DMS79 treated with DMSO at 0.1 percent for 48 hours (cell line): ENCODE measurements at regions not wholly inside any gene's neighbourhood (a gene's known extent, or its start where the extent isn't known, plus 50 kb on each side); places are given as distances from the start of the nearest gene placed in this dataset.

Experiments
- DNase-seq: peaks from one replicate; lab custom pipeline; 2025; lab: John Stamatoyannopoulos, UW

DNA sequence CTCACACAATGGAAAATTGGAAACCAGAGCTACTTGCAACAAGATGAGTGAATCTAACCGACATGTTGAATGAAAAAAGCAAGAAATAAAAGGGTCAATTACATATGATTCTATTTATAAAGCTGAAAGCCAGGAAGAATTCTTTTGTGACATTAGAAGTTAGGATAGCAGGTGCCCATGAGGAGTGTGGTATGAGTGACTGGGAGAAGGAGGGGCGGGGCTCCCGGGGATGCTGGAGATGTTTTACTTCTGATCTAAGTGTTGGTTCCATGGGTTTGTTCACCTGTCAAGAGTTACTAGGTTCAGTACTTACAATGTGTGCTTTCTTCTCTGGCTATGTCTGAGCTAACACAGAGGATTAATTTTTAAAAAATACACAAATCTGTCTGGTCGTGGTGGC lies 60.8 kb downstream of the NSMCE3 start:
- no peak for DNase-seq

DNA sequence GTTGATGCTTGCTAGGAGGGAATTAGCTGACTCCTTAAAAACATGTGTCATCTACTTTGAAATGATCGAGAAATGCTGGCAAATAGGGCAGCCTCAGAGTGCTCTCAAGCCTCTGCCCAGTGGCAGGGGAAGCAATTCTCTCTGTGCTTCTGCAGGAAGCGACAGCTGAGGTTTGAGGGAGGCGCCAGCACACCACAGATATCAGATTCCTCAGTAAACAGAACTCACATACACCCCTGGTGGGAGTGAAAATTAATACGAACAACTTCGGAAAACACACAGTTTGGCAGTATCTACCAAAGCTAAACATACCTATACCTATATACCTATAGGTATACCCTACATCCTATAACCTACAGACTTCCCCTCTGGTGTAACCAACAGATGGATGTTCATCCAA lies 61.3 kb downstream of the NSMCE3 start:
- DNase-seq, result peak; percentile 55

DNA sequence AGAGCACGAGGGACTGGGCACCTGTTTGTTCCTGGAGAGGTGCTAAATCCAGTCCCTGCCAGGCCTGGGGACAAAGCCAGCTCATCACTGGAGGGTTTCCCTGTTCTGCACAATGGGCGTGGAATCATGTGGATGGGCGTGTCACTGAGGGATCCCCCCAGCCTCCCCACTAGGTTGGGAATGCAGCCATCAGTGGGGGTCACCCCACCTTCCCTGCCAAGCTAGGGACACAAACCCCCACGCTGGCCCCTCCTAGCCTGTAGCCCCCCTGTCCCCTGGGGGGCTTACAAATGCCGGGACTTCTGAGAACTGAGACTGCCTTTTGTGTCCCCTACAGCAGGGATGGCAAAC lies 61.9 kb downstream of the NSMCE3 start:
- no peak for DNase-seq

DNA sequence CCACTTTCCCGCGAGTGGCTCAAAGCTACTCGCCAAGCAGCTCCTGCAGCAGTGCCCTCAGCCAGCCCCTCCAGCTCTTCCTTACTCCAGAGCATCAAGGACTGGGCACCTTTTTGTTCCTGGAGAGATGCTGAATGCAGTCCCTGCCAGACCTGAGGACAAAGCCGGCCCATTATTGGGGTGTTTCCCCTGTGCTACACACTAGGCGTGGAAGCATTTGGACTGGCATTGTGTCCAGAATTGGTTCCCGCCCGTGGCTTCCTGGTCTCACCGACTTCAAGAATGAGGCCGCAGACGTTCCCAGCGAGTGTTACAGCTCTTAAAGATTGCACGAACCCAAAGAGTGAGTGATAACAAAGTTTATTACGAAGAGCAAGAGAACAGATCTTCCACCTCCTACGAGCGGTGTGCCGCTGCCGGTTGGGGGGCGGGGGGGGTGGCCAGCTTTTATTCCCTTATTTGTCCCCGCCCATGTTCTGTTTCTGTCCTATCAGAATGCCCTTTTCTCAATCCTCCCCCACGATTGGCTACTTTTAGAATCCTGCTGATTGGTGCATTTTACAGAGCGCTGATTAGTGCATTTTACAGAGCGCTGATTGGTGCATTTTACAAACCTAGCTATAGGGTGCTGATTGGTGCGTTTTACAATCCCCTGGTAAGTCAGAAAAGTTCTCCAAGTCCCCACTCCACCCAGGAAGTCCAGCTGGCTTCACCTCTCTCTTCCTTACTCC lies 62.4 kb downstream of the NSMCE3 start:
- no peak for DNase-seq

DNA sequence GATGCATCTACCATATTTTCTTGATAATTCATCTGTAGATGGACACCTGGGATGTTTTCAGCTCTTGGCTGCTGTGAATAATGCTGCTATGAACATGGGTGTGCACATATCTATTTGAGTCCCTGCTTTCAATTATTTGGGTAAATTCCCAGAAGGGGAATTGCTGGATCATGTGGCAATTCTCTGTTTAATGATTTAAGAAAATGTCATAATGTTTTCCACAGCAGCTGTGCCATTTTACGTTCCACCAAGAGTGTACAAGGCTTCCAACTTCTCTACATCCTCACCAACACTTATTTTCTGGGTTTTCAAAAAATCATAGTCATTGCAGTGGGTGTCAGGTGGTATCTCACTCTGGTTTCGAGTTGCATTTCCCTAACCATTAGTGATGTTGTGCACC lies 64.4 kb downstream of the NSMCE3 start:
- DNase-seq, result no peak

DNA sequence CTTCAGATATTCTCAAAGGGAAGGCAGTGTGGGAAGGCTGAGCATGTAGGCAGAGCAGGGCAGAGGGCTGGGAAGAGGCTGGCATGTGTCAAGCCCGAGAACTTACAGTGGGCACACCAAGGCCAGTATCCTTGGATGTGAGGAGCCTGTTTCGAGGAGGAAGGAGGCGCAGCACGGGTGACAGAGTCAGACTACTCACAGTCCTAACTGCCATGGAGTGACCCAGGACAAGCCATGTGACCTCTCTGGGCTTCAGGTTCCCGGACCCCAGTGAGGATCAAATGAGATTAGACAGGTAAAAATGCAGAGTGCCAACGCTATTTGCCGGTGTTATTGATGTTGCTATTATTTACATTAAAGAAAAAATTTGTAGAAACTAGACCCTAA lies 65.3 kb downstream of the NSMCE3 start:
- DNase-seq, result no peak

DNA sequence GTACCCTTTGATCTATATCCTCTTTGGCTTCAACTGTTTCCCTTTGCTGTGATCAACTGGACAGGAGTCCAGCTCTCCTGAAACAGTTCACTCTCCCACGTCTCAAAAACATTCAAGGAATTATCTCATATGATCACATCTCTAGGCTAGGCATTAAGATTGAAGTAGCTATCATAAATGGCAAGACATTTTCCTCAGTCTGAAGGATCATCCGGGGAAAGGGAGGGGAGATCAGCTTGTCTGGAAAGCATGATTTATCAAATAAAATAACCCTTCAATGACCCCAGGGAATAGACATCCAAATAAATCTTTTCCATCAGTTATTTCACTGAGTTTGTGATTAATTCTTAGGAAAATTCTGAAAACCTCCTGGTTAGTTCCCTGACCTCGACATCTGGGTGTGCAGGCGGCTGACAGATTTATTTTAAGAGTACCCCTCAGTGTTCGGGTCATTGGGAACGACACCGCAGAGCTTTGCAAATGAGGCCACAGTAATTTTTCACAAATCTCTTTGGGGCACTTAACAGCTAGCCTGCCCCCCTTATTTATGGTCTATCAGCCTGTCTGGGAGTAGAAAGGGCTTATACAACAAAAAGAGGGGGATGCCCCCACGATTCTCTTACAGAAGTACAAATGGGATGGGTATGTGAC lies 65.8 kb downstream of the NSMCE3 start:
- DNase-seq, result no peak

DNA sequence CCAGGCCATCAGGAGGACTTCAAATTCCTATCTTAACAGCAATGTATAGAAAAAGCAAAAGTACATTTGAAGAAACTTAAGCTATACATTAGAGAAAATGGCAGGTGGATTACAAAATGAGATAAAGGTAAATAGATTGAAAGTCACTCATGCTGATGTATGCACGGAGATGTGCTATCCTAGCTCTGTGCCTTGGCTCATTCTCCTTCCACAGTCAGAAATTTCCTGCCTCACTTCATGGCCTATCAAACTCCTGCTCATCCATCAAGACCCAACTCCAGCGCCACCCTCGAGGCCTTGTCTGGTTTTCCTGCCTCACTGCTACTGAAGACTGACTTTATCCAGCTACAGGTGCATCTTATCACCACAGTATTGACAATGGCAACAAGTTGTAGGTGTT lies 72.9 kb downstream of the NSMCE3 start:
- DNase-seq, result no peak

DNA sequence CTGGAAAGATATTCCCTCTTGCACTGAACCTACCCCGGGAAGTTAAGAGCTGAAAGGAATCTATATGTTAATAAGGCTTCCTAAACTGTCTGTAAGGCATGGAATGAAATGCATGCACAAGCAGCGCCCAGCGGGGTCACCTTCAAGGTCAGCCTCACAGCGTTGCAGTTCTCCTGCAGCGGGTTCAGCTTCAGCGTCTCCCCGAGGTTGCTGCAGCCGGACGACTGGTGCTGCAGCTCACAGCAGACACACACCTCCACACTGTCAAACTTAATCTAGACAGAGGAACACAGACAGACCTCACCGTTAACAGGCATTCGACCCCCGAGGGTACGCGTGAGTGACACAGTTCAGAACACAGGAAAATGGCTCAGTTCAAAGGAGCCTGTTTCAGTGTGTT lies 73.3 kb downstream of the NSMCE3 start:
- DNase-seq, result no peak

DNA sequence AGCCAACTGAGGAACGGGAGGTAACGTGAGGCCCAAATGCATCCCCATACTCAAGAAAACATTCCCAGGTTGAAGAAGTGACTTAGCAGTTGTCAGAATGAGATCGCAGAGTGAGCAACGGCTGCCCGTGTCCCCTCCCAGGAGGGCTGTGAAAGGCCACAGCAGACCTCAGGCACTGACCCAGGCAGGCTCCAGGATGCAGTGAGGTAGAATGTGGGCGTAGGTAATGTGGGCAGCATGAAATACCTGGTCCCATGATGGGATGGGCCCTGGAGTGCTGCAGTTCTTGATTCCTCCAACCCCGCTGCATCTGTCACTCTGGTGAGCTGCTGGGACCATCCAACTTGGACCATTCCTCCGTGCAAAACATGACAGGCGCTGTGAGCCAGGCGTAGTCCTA lies 74.8 kb downstream of the NSMCE3 start:
- DNase-seq, result no peak

DNA sequence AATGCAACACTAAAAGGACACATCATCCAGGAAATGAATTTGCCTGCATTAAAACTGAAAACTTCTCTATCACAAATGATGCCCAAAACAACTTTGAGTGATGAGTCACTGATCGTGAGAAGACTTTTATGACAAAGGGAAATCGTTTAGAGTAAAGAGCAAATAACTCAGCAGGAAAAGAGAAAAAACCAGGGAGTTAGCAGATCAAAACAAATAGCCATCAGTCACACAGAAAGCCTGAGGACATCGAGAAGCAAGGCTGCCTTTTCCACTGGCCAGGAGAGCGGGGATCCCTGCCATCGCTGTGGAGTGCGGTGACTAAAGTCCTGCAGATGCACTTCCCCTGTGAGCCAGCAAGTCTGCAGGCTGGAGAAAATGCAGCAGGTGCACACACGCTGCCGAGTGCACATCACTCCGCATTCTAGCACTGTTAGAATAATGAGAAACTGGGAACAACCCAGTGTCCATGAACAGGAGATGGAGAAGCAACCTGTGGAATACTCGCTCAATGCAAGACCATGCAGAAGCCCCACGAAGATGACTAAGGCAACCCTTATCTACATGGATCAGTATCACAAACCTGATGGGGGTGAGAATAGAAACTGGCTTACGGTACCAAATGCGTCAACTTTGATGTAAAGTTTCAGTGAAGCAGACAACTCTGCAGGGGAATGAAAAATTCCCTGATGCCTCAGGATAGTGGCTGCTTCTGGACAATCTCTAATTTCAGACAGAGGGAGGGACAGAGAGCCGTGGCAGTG lies 86.4 kb downstream of the NSMCE3 start:
- no peak for DNase-seq

DNA sequence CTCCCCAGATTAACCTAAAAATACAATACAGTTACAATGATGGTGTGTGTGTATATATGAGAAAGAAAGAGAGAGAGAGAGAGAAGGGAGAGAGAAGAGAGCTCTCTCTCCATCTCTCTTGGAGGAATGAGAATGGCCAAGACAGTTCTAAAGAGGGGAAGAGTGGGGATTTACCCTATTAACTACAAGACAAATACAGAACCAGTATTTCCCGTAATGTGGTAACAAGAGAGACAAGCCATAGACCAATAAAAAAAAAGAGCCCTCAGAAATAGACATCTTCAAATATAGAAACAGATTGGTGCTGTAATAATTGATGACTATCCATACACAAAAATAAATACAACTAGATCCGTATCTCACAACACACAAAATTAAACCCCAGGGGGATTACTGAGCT lies 87.0 kb downstream of the NSMCE3 start:
- DNase-seq, result no peak

DNA sequence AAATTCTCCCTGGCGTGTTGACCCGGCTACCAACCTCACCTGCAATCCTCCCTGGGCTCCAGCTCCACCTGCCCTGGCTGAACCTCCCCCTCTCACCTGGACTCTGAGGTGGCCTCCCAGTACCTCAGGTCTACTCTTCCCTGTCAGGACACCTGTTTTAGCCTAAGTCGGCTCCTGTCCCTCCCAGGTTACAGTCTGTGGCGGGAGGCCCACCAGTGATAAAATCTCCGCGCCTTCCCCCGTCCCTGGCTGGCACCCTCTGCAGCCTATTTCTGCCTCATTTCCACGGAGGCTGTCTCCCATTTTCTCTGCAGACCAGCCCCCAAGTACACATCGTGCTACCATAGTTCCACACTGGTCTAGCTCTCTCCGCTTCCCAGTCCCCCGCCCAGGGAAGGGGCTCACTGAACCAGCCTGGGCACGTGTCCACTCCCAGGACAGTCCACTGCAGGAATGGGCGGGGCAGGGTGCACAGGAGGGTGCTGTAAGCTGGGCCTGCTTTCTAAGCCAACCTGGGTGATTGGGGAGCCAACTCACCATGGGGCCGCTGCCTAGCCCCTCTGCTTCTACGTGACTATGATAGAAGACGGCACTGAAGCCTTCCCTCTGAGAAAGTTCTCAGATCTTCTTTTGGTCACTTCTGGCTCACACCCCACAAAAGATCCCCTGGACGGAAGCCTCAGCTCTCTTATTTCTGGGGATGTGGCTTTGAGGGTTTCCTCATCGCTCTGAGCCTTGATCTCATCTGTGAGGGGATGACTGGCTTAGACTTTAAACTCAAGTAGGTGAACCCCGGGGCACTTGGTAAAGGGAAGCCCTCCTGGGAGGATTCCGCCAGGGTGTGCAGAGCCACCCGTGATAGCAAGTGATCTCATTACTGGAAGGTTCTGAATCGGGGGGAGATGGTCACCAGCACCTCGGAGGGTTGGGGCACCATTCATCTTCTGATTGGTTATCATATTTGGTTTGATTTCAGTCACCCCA lies 96.6 kb downstream of the NSMCE3 start:
- no peak for DNase-seq

DNA sequence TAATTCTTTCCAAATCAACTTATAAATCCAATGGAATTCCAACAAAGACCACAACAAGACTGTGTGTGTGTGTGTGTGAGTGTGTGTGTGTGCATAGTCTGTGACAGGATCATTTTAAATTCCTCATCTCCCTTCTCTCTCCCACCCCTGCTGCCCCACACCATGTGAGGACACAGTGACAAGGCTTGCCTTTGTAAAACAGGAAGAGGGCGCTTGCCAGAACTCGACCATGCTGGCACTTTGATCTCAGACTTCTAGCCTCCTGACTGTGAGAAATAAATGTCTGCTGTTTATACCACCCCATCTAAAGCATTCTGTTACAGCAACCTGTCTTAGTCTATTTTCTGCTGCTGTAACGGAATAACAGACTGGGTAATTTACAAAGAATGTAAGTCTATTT lies 99.1 kb downstream of the NSMCE3 start:
- no peak for DNase-seq
